HUES48 (cell line): ENCODE measurements at regions not wholly inside any gene's neighbourhood (a gene's known extent, or its start where the extent isn't known, plus 50 kb on each side); places are given as distances from the start of the nearest gene placed in this dataset.

Experiments used
- H3K27ac ChIP-seq: one replicate; pipeline ENCODE4 v1.7.0; 2013; ENCODE audit warnings: low read depth, low read length, inconsistent platforms
- H3K27me3 ChIP-seq: 2 replicates; pipeline ENCODE4 v1.6.1; 2013; ENCODE audit warnings: mild to moderate bottlenecking, low read length; ENCODE audit not compliant: control insufficient read depth, insufficient read depth
- H3K36me3 ChIP-seq: 2 replicates; pipeline ENCODE4 v1.6.1; 2013; ENCODE audit warnings: low read length; ENCODE audit not compliant: control insufficient read depth, insufficient read depth
- H3K4me1 ChIP-seq: 2 replicates; pipeline ENCODE4 v1.6.1; 2013; ENCODE audit warnings: mild to moderate bottlenecking, low read length; ENCODE audit not compliant: control insufficient read depth, insufficient read depth
- H3K4me3 ChIP-seq: 2 replicates; pipeline ENCODE4 v1.5.1; 2013; ENCODE audit warnings: mild to moderate bottlenecking, low read depth, low read length
- H3K9ac ChIP-seq: 2 replicates; pipeline ENCODE4 v1.6.1; 2013; ENCODE audit warnings: mild to moderate bottlenecking, low read depth, low read length, moderate library complexity
- H3K9me3 ChIP-seq: 2 replicates; pipeline ENCODE4 v1.6.1; 2013; ENCODE audit warnings: low read length; ENCODE audit not compliant: control insufficient read depth, insufficient read depth

GRCh38 chr11:127379686-127380085 lies 379.1 kb upstream of the KIRREL3 start:
- Histone ChIP-seq H3K4me1 (no peaks in the 10 kb centered on the region), H3K9ac (no peak overlapping the region), H3K4me3 (no peak overlapping the region), H3K27me3 (no peaks in the 10 kb centered on the region), H3K9me3 (no peaks in the 10 kb centered on the region), H3K27ac (no peak overlapping the region), H3K36me3 (no peaks in the 10 kb centered on the region)

- Histone ChIP-seq H3K4me1 (no peaks in the 10 kb centered on the region), H3K9ac (no peak overlapping the region), H3K4me3 (no peak overlapping the region), H3K27me3 (no peaks in the 10 kb centered on the region), H3K36me3 (no peaks in the 10 kb centered on the region), H3K9me3 (no peaks in the 10 kb centered on the region; the same call in 1 of the 2 replicates), H3K27ac (no peak overlapping the region)
Observed at GRCh38 chr11:127376301-127376700, 375.7 kb upstream of the KIRREL3 start.

DNA sequence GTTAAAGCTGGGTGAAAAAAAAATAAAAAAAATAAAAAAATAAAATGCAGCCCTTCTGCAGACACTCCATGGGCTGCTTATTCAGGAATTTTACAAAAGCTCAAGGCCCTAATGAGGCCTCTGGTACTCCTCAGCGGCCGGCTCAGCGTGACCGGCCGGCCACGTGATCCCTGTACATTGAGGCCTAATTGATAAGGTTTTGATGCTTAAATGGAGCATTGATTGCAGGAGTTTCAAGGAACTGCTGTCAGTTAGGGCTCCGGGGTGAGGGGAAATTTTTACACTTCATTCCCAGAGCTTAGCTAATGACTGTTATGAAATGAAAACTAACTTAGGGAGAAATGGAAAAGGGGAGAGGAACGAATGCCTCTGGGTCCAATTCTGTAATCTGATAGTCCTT lies 368.8 kb upstream of the KIRREL3 start:
- Histone ChIP-seq H3K9me3 (no peaks in the 10 kb centered on the region; the same call in 1 of the 2 replicates), H3K4me1 (no peaks in the 10 kb centered on the region), H3K36me3 (no peaks in the 10 kb centered on the region), H3K4me3 (no peak overlapping the region), H3K27ac (no peak overlapping the region), H3K27me3 (no peaks in the 10 kb centered on the region), H3K9ac (no peak overlapping the region)

DNA sequence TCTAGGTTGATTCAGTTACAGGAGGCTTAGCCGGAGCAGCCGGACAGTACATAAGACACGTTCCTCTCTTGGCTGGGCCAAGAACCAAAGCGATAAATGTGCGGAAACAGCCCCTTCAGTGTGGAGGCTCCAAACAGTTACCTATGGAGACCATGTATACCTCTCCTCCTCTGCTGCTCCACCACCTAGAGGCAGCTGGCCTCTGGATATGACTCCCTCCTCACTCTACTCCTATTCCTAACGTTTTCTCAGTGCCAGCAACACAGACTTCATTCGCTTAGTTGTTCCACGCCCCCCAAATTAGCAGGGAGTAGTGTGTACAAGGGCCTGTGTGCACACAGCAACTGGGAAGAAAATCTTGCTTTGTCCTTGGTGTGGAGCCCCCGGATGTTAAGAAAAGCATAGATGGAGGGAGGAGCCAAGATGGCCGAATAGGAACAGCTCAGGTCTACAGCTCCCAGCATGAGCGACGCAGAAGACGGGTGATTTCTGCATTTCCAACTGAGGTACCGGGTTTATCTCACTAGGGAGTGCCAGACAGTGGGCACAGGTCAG lies 362.3 kb upstream of the KIRREL3 start:
- Histone ChIP-seq H3K27me3 (no peaks in the 10 kb centered on the region), H3K4me3 (no peak overlapping the region), H3K36me3 (no peaks in the 10 kb centered on the region), H3K4me1 (no peaks in the 10 kb centered on the region), H3K27ac (no peak overlapping the region), H3K9ac (no peak overlapping the region), H3K9me3 (no peaks in the 10 kb centered on the region)

DNA sequence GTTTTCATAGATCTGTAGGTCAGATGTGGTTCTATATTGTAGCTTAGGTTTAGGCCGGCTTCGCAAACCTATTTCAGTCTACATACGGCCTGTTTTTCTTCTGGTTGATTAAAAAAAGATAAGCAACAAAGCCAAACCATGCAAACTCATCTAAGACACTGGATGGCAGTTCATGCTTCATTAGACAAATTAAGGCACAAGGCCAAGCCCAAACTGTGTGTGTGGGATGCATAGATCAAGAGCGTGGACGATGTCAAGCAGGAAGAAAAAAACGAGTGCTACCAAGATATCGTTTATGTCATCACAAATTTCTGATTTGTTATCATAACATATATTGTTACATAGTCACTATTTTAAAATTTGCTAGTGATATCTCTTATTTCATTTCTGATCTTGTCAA lies 357.6 kb upstream of the KIRREL3 start:
- no peaks in the 10 kb centered on the region for H3K27me3 ChIP-seq
- no peak overlapping the region for H3K9ac ChIP-seq
- no peak overlapping the region for H3K4me3 ChIP-seq
- no peaks in the 10 kb centered on the region for H3K36me3 ChIP-seq
- H3K27ac ChIP-seq = no peak overlapping the region
- H3K9me3 ChIP-seq = no peaks in the 10 kb centered on the region
- no peaks in the 10 kb centered on the region for H3K4me1 ChIP-seq

DNA sequence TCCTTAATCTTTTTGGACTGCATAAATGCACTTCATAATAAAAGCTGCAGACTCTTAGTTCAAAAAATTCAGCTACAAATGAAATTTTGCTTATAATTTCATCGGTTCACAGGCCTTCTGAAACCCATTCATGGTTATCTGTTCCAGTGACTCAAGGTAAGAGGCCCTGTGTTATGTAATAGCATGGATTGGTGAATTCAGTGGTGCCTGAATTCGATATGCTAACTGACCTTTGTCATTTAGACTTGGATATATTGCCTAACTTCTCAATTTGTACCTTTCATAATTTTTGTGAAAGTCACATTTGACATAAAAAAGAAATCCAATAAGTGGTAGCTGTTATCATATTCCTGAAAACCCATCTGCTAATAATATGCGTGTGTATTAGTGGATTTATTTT lies 349.9 kb upstream of the KIRREL3 start:
- peaks cover 21% of the 10 kb centered on the region for H3K9me3 ChIP-seq
- H3K9ac ChIP-seq = no peak overlapping the region
- 0 out of 2 replicates have a peak, but pooled peaks cover 5% of the 10 kb centered on the region for H3K4me1 ChIP-seq
- H3K4me3 ChIP-seq = no peak overlapping the region
- H3K27ac ChIP-seq = no peak overlapping the region
- H3K36me3 ChIP-seq = no peaks in the 10 kb centered on the region
- no peaks in the 10 kb centered on the region for H3K27me3 ChIP-seq

- Histone ChIP-seq H3K9ac (no peak overlapping the region), H3K36me3 (no peaks in the 10 kb centered on the region), H3K4me1 (peaks cover 6% of the 10 kb centered on the region; the same call in 1 of the 2 replicates), H3K9me3 (peaks cover 21% of the 10 kb centered on the region), H3K27me3 (no peaks in the 10 kb centered on the region), H3K27ac (no peak overlapping the region), H3K4me3 (no peak overlapping the region)
Observed at GRCh38 chr11:127345819-127346459, 345.4 kb upstream of the KIRREL3 start.

DNA sequence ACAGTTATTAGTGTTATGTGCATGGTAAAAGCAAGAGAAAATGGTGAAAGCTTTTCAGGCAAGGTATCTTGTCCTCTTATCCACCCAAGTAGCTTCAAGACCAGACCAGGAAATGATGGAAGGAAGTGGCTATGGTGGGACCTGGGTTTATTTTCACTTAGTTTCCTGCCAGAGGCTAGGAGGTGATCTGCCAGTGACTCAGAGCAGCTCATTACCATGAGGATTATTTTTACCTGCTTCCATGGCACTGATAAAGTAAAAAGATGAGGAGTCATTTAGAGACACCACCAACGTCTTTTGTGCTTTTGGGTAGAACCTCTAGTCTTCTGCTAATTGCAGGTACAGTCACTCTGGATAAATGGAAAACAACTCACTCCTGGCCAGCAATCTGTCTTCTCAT lies 339.9 kb upstream of the KIRREL3 start:
- H3K9me3 ChIP-seq = no peaks in the 10 kb centered on the region
- no peaks in the 10 kb centered on the region for H3K36me3 ChIP-seq
- peaks cover 21% of the 10 kb centered on the region for H3K4me1 ChIP-seq
- no peak overlapping the region for H3K27ac ChIP-seq
- no peak overlapping the region for H3K4me3 ChIP-seq
- H3K27me3 ChIP-seq = no peaks in the 10 kb centered on the region
- H3K9ac ChIP-seq = no peak overlapping the region

GRCh38 chr11:127339376-127339775 lies 338.8 kb upstream of the KIRREL3 start:
- H3K4me1 ChIP-seq = peaks cover 20% of the 10 kb centered on the region
- no peak overlapping the region for H3K27ac ChIP-seq
- H3K27me3 ChIP-seq = no peaks in the 10 kb centered on the region
- H3K36me3 ChIP-seq = no peaks in the 10 kb centered on the region
- H3K9ac ChIP-seq = no peak overlapping the region
- H3K9me3 ChIP-seq = no peaks in the 10 kb centered on the region
- no peak overlapping the region for H3K4me3 ChIP-seq

DNA sequence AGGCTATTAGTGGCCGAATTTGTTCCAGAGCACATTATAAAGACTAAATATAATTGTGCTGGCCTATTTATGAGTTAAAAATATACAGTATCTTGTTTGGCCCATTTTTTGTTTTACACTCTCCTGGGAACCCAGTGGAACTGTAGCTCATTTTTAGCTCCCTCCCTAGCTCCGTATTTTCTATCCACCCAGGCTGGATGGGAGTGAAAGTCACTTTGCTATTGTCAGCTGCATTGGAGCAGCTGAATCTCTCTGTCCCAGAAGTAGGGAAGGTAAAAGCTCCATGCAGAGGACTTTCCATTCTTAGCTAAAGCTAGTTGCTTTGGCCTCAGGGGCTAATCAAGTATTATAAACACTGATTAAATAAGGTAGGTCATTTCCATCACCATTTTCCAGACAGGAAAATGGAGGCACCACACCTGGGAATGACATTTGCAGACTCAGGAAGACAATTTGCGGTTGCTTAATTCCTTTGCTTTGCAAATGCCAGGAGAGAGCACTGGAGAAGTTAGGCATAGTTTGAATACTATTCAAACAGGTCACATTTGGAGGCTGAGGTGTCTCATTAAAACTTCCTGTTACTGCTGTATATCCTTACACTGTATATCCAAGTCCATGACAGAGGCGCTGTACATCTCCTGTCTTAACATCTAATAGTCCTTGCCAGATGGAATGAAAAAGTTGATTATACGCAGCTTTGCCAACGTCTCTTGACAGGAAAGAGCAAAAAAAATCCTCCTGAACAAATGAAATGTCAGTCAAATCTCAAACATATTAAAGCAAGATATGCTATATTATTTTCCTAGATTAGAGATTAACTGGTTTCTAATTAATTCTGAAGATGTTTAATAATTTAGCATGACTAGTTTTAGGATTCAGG lies 338.1 kb upstream of the KIRREL3 start:
- peak overlapping the region; percentile 3; the same call in 1 of the 2 replicates for H3K4me3 ChIP-seq
- peaks cover 1% of the 10 kb centered on the region; the same call in 1 of the 2 replicates for H3K9me3 ChIP-seq
- H3K36me3 ChIP-seq = no peaks in the 10 kb centered on the region
- no peaks in the 10 kb centered on the region for H3K27me3 ChIP-seq
- H3K27ac ChIP-seq = peak overlapping the region; percentile 23
- H3K9ac ChIP-seq = peak overlapping the region; percentile 35; the same call in 1 of the 2 replicates
- peaks cover 20% of the 10 kb centered on the region for H3K4me1 ChIP-seq

DNA sequence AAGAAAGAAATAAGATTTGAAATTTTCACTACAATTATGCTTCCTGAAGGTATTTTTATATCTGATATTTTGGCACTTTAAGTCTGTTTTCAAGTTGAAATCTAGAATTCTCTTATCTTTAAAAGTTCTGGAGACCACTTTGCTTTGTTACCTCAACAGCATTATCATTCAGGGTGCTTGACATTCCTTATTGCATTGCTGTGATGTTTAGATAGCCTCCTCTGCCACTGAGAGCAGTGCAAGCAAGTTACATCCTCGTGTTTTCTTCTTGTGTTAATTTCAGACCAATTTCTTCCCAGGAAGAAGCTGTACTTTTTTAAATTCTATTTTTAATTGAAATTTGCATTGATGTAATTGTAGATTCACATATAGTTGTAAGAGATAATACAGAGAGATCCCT lies 333.9 kb upstream of the KIRREL3 start:
- H3K27me3 ChIP-seq = no peaks in the 10 kb centered on the region
- no peaks in the 10 kb centered on the region for H3K36me3 ChIP-seq
- no peak overlapping the region for H3K9ac ChIP-seq
- H3K27ac ChIP-seq = no peak overlapping the region
- H3K9me3 ChIP-seq = peaks cover 12% of the 10 kb centered on the region; the same call in 1 of the 2 replicates
- H3K4me1 ChIP-seq = peaks cover 17% of the 10 kb centered on the region
- no peak overlapping the region for H3K4me3 ChIP-seq
